Breast epithelium (tissue), 4 donors: ENCODE measurements at regions not wholly inside any gene's neighbourhood (a gene's known extent, or its start where the extent isn't known, plus 50 kb on each side); places are given as distances from the start of the nearest gene placed in this dataset.

ENCODE experiments used
- DNase-seq, 2 donors: peaks; one replicate each; pipeline ENCODE4 v3.0.0-alpha.2; 2019; ENCODE audit warnings: low spot score in 2 of 2
- H3K27ac ChIP-seq, 2 donors: fragments of 200-600 bp; sonication (generic) in 1 of 2; one replicate each; pipeline ENCODE4 v1.5.1; 2016 to 2019; ENCODE audit warnings: mild to moderate bottlenecking in 1 of 2
- H3K27me3 ChIP-seq, 2 donors: fragments of 200-600 bp; sonication (generic) in 1 of 2; one replicate each; pipeline versions ENCODE4 v1.5.1 to v1.6.0; 2017 to 2019; ENCODE audit warnings: control low read depth in 1 of 2, mild to moderate bottlenecking in 1 of 2
- H3K36me3 ChIP-seq: fragments of 200-600 bp; one replicate; pipeline ENCODE4 v1.5.1; 2019
- H3K4me1 ChIP-seq, 2 donors: fragments of 200-600 bp; sonication (generic); one replicate each; pipeline ENCODE4 v1.5.1; 2016 to 2019; ENCODE audit warnings: control low read depth in 1 of 2
- H3K4me3 ChIP-seq, 3 donors: fragments of 200-600 bp; sonication (generic); 1 replicate in 2 of 3; 2 replicates in 1 of 3; pipeline ENCODE4 v1.5.1; 2016 to 2019; ENCODE audit warnings: mild to moderate bottlenecking in 3 of 3, moderate library complexity in 2 of 3
- H3K9me3 ChIP-seq, 2 donors: fragments of 200-600 bp; sonication (generic) in 1 of 2; one replicate each; pipeline ENCODE4 v1.5.1; 2016 to 2019; ENCODE audit warnings: control low read depth in 1 of 2
- POLR2A ChIP-seq: fragments of 450-650 bp; IDR thresholded peaks from one replicate; pipeline ENCODE4 v1.6.1; 2016; ENCODE audit warnings: antibody characterized with exemption, mild to moderate bottlenecking, moderate library complexity
- POLR2AphosphoS5 ChIP-seq, 3 donors: sonication (generic); formaldehyde crosslinking; IDR thresholded peaks; one replicate each; pipeline ENCODE4 v1.6.1; 2017; ENCODE audit warnings: antibody characterized with exemption in 3 of 3
- intact Hi-C: fragments of 100-400 bp; cut with DNase I; formaldehyde crosslinking; loops from one replicate; pipeline ENCODE4 v1.15.1; 2023; ENCODE audit warnings: low total_unique reads
- TF ChIP-seq, protein P1 (sequence below), 3 donors: fragments of 450-650 bp; IDR thresholded peaks; one replicate each; pipeline ENCODE4 v1.5.1; 2016 to 2017; ENCODE audit warnings: antibody characterized with exemption in 3 of 3, mild to moderate bottlenecking in 3 of 3, moderate library complexity in 3 of 3

DNA sequence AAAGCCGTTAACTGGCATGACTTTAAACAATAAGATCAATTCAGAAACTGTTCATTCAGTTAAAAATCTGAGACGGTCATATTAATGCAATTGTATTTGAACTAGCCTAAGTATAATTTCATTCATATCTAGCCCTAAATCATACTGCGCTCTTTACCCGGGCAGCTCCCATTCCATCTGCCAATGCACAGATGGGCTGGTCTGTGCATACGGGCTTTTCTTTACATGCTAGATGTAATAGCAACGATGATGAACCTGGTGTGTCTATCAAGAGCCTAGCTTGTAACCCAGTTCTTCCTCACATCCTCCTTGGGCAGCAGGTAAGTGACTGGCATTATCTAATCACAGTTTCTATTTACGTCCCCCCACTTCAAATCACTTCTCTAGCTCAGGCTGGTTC is 631.5 kb upstream of the KLHL29 start:
- no peak overlapping the region for H3K27ac ChIP-seq

DNA sequence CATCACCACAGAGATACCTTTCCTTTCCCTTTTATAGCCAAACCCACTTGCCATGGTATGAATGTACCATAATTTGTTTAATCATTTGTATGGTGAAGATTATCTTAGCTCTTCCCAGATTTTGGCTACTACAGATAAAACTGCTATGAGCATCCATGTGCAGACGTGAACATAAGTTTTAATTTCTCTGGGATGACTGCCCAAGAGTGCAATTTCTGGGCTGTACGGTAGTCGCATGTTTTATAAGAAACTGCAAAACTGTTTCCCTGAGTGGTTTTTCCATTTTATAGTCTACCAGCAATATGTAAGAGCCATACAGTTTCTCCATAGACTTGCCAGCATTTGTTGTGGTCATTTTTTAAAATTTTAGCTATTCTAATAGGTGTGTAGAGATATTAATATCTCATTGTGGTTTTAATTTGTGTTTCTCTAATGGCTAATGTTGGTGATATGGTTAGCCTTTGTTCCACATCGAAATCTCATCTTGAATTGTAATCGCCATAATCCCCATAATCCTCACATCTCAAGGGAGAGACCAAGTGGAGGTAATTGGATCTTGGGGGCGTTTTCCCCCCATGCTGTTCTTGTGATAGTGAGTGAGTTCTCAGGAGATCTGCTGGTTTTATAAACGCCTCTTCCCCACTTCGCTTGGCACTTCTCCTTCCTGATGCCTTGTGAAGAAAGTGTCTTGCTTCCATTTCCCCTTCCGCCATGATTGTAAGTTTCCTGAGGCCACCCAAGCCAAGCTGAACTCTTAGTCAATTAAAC is 628.5 kb upstream of the KLHL29 start:
- no peak for DNase-seq
- no peak overlapping the region for H3K27ac ChIP-seq
- no peak for TF ChIP-seq POLR2A
- no peak for TF ChIP-seq POLR2AphosphoS5 (IDR thresholded peaks at IDR 0.05)
- TF ChIP-seq, protein P1, sequence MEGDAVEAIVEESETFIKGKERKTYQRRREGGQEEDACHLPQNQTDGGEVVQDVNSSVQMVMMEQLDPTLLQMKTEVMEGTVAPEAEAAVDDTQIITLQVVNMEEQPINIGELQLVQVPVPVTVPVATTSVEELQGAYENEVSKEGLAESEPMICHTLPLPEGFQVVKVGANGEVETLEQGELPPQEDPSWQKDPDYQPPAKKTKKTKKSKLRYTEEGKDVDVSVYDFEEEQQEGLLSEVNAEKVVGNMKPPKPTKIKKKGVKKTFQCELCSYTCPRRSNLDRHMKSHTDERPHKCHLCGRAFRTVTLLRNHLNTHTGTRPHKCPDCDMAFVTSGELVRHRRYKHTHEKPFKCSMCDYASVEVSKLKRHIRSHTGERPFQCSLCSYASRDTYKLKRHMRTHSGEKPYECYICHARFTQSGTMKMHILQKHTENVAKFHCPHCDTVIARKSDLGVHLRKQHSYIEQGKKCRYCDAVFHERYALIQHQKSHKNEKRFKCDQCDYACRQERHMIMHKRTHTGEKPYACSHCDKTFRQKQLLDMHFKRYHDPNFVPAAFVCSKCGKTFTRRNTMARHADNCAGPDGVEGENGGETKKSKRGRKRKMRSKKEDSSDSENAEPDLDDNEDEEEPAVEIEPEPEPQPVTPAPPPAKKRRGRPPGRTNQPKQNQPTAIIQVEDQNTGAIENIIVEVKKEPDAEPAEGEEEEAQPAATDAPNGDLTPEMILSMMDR (IDR thresholded peaks at IDR 0.05), result no peak
- no peaks in the 10 kb centered on the region for H3K27me3 ChIP-seq
- H3K4me3 ChIP-seq, result no peak overlapping the region
- no peaks in the 10 kb centered on the region for H3K9me3 ChIP-seq
- H3K36me3 ChIP-seq, result no peaks in the 10 kb centered on the region
- intact Hi-C loops, result no loop called here
- no peaks in the 10 kb centered on the region for H3K4me1 ChIP-seq

More for the DNA sequence above, 631.5 kb upstream of the KLHL29 start:
- H3K9me3 ChIP-seq, result no peaks in the 10 kb centered on the region
- no peak for DNase-seq
- no peaks in the 10 kb centered on the region for H3K36me3 ChIP-seq
- no peak overlapping the region for H3K4me3 ChIP-seq
- no peak for TF ChIP-seq POLR2AphosphoS5 (IDR thresholded peaks at IDR 0.05)
- TF ChIP-seq, protein P1 (IDR thresholded peaks at IDR 0.05), result no peak
- TF ChIP-seq POLR2A, result no peak
- no peaks in the 10 kb centered on the region for H3K4me1 ChIP-seq
- intact Hi-C loops, result no loop called here
- H3K27me3 ChIP-seq, result no peaks in the 10 kb centered on the region

DNA sequence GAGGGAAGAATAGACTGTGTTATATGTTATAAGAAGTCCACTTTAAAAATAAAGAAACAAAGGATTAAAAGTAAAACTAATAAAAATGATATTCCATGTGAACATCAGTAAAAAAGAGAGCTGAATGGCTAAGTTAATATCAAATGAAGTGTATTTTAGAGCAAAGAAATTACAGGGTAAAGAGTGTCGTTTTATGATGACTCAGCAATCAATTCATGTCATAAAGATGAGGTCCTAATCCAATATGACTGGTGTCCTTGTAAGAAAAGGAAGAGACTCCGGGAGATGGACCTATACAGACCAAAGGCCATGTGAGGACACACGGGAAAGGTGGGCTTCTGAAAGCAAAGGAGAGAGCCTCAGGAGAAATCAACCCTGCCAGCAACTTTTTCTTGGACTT is 615.5 kb upstream of the KLHL29 start:
- H3K27me3 ChIP-seq, result no peaks in the 10 kb centered on the region
- no peak for TF ChIP-seq POLR2A
- DNase-seq, result no peak

DNA sequence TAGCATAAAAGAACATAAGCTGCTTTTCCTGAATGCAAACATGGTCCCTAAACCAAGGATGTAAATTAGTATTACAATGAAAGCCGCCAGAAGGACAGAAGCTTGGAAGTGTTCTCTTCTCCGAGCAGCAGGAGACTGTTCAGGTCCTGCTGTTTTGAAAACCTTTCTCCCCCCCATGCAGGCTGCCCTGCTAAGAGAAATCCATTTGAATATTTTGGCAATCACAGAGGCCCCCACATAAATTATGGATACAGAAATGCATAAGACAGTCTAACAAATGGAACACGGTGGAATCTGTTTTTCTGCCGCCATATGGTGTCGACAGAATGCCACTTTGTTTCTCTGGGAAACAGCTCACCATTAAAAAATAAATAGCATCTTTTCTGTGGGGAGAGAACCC is 600.4 kb upstream of the KLHL29 start:
- H3K9me3 ChIP-seq, result no peaks in the 10 kb centered on the region
- TF ChIP-seq, protein P1 (IDR thresholded peaks at IDR 0.05), result no peak
- TF ChIP-seq POLR2AphosphoS5 (IDR thresholded peaks at IDR 0.05) (no peak), POLR2A (no peak)
- intact Hi-C loops, result no loop called here
- no peaks in the 10 kb centered on the region for H3K27me3 ChIP-seq
- no peaks in the 10 kb centered on the region for H3K4me1 ChIP-seq
- no peak overlapping the region for H3K27ac ChIP-seq
- no peak for DNase-seq
- H3K36me3 ChIP-seq, result no peaks in the 10 kb centered on the region
- H3K4me3 ChIP-seq, result no peak overlapping the region

More for the DNA sequence above, 615.5 kb upstream of the KLHL29 start:
- peaks cover 0 to 11% of the 10 kb centered on the region in 2 donors for H3K9me3 ChIP-seq
- no peak overlapping the region for H3K4me3 ChIP-seq
- intact Hi-C loops, result no loop called here
- no peaks in the 10 kb centered on the region for H3K4me1 ChIP-seq
- no peaks in the 10 kb centered on the region for H3K36me3 ChIP-seq
- no peak overlapping the region for H3K27ac ChIP-seq

DNA sequence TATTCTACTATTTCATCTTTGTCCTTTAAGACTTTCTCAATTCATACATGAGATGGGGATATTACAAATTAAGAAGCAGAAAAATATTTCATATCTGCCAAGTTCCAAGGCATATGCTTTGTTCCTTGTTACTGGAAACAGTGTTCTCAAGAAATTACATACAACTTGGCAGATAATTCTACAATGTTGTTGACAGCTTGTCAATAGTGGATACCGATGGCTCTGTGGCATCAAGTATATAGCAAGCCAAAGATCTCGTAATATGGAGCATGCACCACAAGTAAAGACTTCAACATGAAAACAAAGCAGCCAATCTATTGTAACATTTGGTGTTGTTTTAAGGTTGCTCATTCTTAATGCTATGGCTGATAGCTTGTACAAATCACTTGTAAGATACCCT is 598.2 kb upstream of the KLHL29 start:
- no peak for DNase-seq
- no peak overlapping the region for H3K4me3 ChIP-seq
- no peaks in the 10 kb centered on the region for H3K4me1 ChIP-seq
- intact Hi-C loops, result no loop called here
- H3K36me3 ChIP-seq, result no peaks in the 10 kb centered on the region
- no peak for TF ChIP-seq POLR2AphosphoS5 (IDR thresholded peaks at IDR 0.05)
- TF ChIP-seq, protein P1 (IDR thresholded peaks at IDR 0.05), result no peak
- TF ChIP-seq POLR2A, result no peak
- H3K27ac ChIP-seq, result no peak overlapping the region
- no peaks in the 10 kb centered on the region for H3K9me3 ChIP-seq
- H3K27me3 ChIP-seq, result no peaks in the 10 kb centered on the region
